Glutamatergic neuron (in vitro differentiated cells): ENCODE measurements at regions not wholly inside any gene's neighbourhood (a gene's known extent, or its start where the extent isn't known, plus 50 kb on each side); places are given as distances from the start of the nearest gene placed in this dataset.

ENCODE experiments used
- DNase-seq: peaks from one replicate; pipeline ENCODE4 v3.0.0; 2022
- H3K27ac Mint-ChIP-seq: one replicate; pipeline ENCODE4 v1.8.0; 2020; ENCODE audit warnings: mild to moderate bottlenecking, mixed read lengths, inconsistent platforms; ENCODE audit not compliant: unreplicated experiment
- H3K27me3 Mint-ChIP-seq: one replicate; pipeline ENCODE4 v1.8.0; 2020; ENCODE audit warnings: mild to moderate bottlenecking, moderate library complexity, mixed read lengths, inconsistent platforms; ENCODE audit not compliant: unreplicated experiment
- H3K36me3 Mint-ChIP-seq: one replicate; pipeline ENCODE4 v1.8.0; 2020; ENCODE audit warnings: mild to moderate bottlenecking, mixed read lengths, inconsistent platforms; ENCODE audit not compliant: unreplicated experiment
- H3K4me1 Mint-ChIP-seq: one replicate; pipeline ENCODE4 v1.8.0; 2020; ENCODE audit warnings: mild to moderate bottlenecking, low read depth, mixed read lengths, inconsistent platforms; ENCODE audit not compliant: unreplicated experiment
- H3K4me3 Mint-ChIP-seq: one replicate; pipeline ENCODE4 v1.8.0; 2020; ENCODE audit warnings: mild to moderate bottlenecking, mixed read lengths, inconsistent platforms; ENCODE audit not compliant: unreplicated experiment
- H3K9me3 Mint-ChIP-seq: one replicate; pipeline ENCODE4 v1.8.0; 2020; ENCODE audit warnings: mild to moderate bottlenecking, moderate library complexity, mixed read lengths, inconsistent platforms; ENCODE audit not compliant: unreplicated experiment
- TF ChIP-seq, protein P1 (sequence below): fragments of 200-600 bp; sonication (generic); IDR thresholded peaks from one replicate; pipeline ENCODE4 v1.5.0; 2021; ENCODE audit not compliant: partially characterized antibody, unreplicated experiment

DNA sequence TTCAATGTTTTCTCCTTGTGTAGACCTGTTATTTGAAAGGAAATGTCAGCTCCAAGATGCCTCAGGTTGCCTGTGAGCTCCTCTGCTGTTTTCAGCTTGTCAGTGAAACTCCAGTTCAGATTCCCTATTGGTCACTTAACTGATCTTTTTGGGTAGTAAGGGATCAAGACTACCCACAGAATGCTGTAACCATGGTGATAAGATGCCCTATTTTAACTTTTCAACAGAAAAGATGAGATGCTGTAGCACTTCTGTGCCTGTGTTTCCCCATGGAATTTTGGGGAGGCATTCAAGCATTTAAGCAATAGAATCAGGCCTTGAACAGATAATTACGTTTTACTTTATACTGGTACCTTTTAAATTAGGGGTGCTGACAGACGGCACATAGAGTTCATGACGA is 106.6 kb upstream of the H2AZ1 start:
- no peaks in the 10 kb centered on the region for H3K36me3 Mint-ChIP-seq
- H3K9me3 Mint-ChIP-seq, result peaks cover 2% of the 10 kb centered on the region
- no peak for DNase-seq
- no peaks in the 10 kb centered on the region for H3K27me3 Mint-ChIP-seq
- H3K4me3 Mint-ChIP-seq, result no peak overlapping the region
- H3K27ac Mint-ChIP-seq, result no peak overlapping the region
- no peaks in the 10 kb centered on the region for H3K4me1 Mint-ChIP-seq
- TF ChIP-seq, protein P1, sequence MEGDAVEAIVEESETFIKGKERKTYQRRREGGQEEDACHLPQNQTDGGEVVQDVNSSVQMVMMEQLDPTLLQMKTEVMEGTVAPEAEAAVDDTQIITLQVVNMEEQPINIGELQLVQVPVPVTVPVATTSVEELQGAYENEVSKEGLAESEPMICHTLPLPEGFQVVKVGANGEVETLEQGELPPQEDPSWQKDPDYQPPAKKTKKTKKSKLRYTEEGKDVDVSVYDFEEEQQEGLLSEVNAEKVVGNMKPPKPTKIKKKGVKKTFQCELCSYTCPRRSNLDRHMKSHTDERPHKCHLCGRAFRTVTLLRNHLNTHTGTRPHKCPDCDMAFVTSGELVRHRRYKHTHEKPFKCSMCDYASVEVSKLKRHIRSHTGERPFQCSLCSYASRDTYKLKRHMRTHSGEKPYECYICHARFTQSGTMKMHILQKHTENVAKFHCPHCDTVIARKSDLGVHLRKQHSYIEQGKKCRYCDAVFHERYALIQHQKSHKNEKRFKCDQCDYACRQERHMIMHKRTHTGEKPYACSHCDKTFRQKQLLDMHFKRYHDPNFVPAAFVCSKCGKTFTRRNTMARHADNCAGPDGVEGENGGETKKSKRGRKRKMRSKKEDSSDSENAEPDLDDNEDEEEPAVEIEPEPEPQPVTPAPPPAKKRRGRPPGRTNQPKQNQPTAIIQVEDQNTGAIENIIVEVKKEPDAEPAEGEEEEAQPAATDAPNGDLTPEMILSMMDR, result no peak

DNA sequence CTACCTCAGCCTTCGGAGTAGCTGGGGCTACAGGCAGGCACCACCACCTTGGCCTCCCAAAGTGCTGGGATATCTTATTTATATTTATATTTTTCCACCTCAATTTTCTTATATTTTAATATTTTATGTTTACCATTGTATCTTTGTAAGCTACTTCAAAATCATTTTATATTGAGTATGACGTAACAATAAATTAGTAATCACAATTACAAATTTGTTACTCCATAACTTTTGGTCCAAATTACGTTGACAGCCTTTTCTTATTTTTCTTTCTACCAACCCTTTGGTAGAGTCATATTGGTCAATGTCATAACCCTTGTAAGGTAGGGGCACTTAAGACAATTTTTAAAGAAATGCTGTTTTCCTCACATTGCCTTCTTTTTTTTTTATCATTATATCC is 104.0 kb upstream of the H2AZ1 start:
- H3K27ac Mint-ChIP-seq, result no peak overlapping the region
- DNase-seq, result no peak
- TF ChIP-seq, protein P1, result no peak
- peaks cover 4% of the 10 kb centered on the region for H3K27me3 Mint-ChIP-seq
- H3K4me3 Mint-ChIP-seq, result no peak overlapping the region
- H3K4me1 Mint-ChIP-seq, result no peaks in the 10 kb centered on the region
- no peaks in the 10 kb centered on the region for H3K36me3 Mint-ChIP-seq
- peaks cover 1% of the 10 kb centered on the region for H3K9me3 Mint-ChIP-seq

DNA sequence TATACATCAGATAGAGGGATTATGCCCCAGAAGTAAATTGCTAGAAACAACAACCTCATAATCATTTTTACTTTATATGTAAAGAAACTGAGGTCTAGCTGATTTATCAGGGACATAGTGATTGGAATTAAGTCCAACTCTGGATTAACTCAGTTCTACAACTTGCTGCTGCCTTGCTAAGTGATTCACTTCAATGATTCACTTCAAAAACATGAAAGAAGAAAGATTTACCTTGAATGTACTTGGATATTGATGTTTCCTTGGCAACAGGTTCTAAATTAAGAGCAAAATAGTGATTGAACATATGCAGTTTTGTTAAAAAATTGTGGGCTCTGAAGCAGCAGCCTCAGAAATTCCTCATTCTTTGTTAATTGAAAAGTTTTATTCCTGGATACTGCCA is 99.8 kb upstream of the H2AZ1 start:
- H3K36me3 Mint-ChIP-seq, result no peaks in the 10 kb centered on the region
- TF ChIP-seq, protein P1, result no peak
- H3K9me3 Mint-ChIP-seq, result peaks cover 1% of the 10 kb centered on the region
- no peak overlapping the region for H3K4me3 Mint-ChIP-seq
- H3K27me3 Mint-ChIP-seq, result peaks cover 4% of the 10 kb centered on the region
- no peak for DNase-seq
- no peaks in the 10 kb centered on the region for H3K4me1 Mint-ChIP-seq
- H3K27ac Mint-ChIP-seq, result no peak overlapping the region

DNA sequence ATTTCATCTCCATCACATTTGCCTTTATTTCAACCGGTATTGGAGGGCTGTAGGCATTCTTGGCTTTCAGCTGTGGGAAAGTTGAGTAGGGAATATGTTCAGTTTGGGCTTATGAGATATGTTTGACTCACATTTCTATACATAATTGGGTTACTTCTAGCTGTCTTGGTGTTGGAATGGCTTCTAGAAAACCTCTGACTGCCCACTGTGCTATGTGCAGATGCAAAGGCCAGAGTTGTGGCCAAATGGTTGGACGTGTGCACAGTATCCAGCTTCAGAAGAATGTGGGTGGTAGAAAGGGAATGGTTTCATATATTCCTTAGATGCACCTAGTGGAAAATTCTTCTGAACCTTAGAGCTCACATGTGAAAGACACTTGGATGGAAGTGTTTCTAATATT is 92.6 kb upstream of the H2AZ1 start:
- no peak for DNase-seq
- H3K27ac Mint-ChIP-seq, result no peak overlapping the region
- TF ChIP-seq, protein P1, result no peak
- H3K36me3 Mint-ChIP-seq, result no peaks in the 10 kb centered on the region
- H3K4me1 Mint-ChIP-seq, result no peaks in the 10 kb centered on the region
- no peaks in the 10 kb centered on the region for H3K9me3 Mint-ChIP-seq
- H3K4me3 Mint-ChIP-seq, result no peak overlapping the region
- no peaks in the 10 kb centered on the region for H3K27me3 Mint-ChIP-seq

DNA sequence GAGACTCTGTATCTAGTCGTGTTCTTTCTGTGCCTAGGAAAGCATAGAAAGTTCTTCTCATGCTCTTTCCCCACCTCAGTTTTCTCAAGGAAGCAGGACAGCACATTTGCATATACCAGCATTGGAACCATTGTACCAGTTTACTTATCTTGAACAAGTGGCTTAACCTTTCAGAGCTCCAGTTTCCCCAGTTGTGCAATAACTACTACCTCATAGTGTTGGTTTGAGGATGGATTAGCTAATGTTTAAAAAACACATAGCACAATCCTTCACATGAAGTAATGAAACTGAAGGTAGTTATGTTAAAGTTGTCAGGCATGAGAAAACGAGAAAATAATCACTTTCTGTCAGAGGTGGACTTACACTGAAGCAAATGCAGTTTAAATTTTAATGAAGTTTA is 92.2 kb upstream of the H2AZ1 start:
- Mint-ChIP-seq H3K4me1 (no peaks in the 10 kb centered on the region), H3K27ac (no peak overlapping the region), H3K9me3 (no peaks in the 10 kb centered on the region), H3K36me3 (no peaks in the 10 kb centered on the region), H3K27me3 (no peaks in the 10 kb centered on the region), H3K4me3 (no peak overlapping the region)
- TF ChIP-seq, protein P1, result no peak
- DNase-seq, result no peak
